Thymus (tissue), 11 donors: ENCODE measurements at regions not wholly inside any gene's neighbourhood (a gene's known extent, or its start where the extent isn't known, plus 50 kb on each side); places are given as distances from the start of the nearest gene placed in this dataset.
"Not testable (repeated sequence)": the region's sequence is repeated elsewhere in the genome, so short reads cannot be mapped to it uniquely, and the experiment has no call there.

Experiments
- DNase-seq, 9 donors: peaks; one replicate each; pipeline ENCODE4 v3.0.0-alpha.2; 2013; ENCODE audit warnings: low spot score in 9 of 9, low read depth in 6 of 9, missing footprints in 1 of 9
- H3K27ac ChIP-seq, 2 donors: one replicate each; pipeline ENCODE4 v1.5.1; 2013; ENCODE audit warnings: control low read depth in 1 of 2, low read depth in 1 of 2, low read length in 1 of 2, mild to moderate bottlenecking in 1 of 2, moderate library complexity in 1 of 2
- H3K27me3 ChIP-seq, 2 donors: one replicate each; pipeline ENCODE4 v1.5.1; 2013; ENCODE audit warnings: low read length in 1 of 2; ENCODE audit not compliant: control insufficient read depth in 2 of 2, insufficient read depth in 1 of 2
- H3K36me3 ChIP-seq, 2 donors: one replicate each; pipeline ENCODE4 v1.5.1; 2013; ENCODE audit warnings: low read length in 1 of 2, mild to moderate bottlenecking in 1 of 2, moderate library complexity in 1 of 2; ENCODE audit not compliant: control insufficient read depth in 2 of 2, insufficient read depth in 2 of 2
- H3K4me1 ChIP-seq, 2 donors: one replicate each; pipeline ENCODE4 v1.5.1; 2013; ENCODE audit warnings: low read length in 2 of 2; ENCODE audit not compliant: control insufficient read depth in 2 of 2, insufficient read depth in 2 of 2
- H3K4me3 ChIP-seq, 2 donors: one replicate each; pipeline ENCODE4 v1.5.1; 2013; ENCODE audit warnings: low read length in 2 of 2, control low read depth in 1 of 2, mild to moderate bottlenecking in 1 of 2
- H3K9me3 ChIP-seq, 2 donors: one replicate each; pipeline ENCODE4 v1.5.1; 2013; ENCODE audit warnings: low read length in 1 of 2, mild to moderate bottlenecking in 1 of 2; ENCODE audit not compliant: control insufficient read depth in 2 of 2, insufficient read depth in 1 of 2
- WGBS: extraction: QIAGEN DNeasy Blood & Tissue Kit; methylation state at CpG from one replicate; pipeline ENCODE4 v1.1.7; 2013; 5-methylcytosine and 5-hydroxymethylcytosine counted together
- donor health status: healthy.

DNA sequence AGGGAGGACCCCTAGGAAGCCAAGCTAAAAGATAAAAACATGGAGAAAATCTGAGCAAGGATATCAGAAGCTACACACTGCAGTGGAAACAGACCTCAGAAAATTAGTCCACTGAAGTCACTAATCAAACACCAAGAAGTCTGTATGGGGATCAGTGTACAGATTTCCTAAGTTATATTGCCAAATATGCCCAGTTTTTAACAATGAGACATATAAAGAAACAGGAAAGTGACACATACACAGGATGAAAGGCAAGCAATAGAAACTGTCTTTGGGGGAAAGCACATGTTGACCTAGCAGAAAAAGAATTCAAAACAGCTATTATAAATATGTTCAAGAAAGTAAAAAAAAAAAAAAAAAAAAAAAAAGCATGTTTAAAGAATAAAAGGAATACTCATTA, 153.7 kb downstream of the PPP4R3C start:
- no peaks in the 10 kb centered on the region for H3K27me3 ChIP-seq
- no peaks in the 10 kb centered on the region for H3K36me3 ChIP-seq
- DNase-seq = no peak

GRCh38 chrX:27307546-27307945, 155.6 kb downstream of the PPP4R3C start:
- Histone ChIP-seq H3K4me3 (no peak overlapping the region), H3K9me3 (no peaks in the 10 kb centered on the region), H3K27ac (no peak overlapping the region), H3K27me3 (no peaks in the 10 kb centered on the region), H3K4me1 (no peaks in the 10 kb centered on the region), H3K36me3 (no peaks in the 10 kb centered on the region)
- WGBS = 91% methylated on average over 1 of the region's 1 CpG
- DNase-seq = no peak

More for the DNA sequence above, 153.7 kb downstream of the PPP4R3C start:
- H3K4me3 ChIP-seq = no peak overlapping the region
- no peaks in the 10 kb centered on the region for H3K9me3 ChIP-seq
- H3K27ac ChIP-seq = no peak overlapping the region
- no peaks in the 10 kb centered on the region for H3K4me1 ChIP-seq

DNA sequence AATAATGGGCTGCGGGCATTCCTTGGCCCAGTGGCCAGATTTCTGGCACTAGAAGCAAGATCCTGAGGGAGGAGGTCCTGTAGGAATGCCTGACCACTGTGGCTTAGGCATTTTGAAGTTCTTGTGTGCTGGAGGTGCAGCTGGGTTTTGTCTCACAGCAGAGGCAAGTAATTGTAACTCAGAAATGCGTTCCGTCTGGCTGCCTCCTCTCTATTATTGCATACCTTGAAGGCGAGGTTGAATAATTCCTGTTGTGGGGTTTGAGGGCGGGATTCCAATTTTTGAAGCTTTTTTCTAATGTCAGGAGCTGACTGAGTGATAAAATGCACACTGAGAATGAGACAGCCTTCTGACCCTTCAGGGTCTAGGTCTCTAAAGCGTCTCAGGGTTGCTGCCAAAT, 170.6 kb downstream of the PPP4R3C start:
- not testable (repeated sequence) for H3K36me3 ChIP-seq, H3K9me3 ChIP-seq, H3K27me3 ChIP-seq, DNase-seq, H3K4me1 ChIP-seq, H3K4me3 ChIP-seq, H3K27ac ChIP-seq
- 75% methylated on average over 6 of the region's 6 CpGs for WGBS

GRCh38 chrX:27276751-27277150, 186.4 kb downstream of the PPP4R3C start:
- H3K27ac ChIP-seq = no peak overlapping the region
- no peaks in the 10 kb centered on the region for H3K4me1 ChIP-seq
- WGBS = 86% methylated on average over 5 of the region's 5 CpGs
- H3K27me3 ChIP-seq = no peaks in the 10 kb centered on the region
- DNase-seq = no peak
- no peaks in the 10 kb centered on the region for H3K36me3 ChIP-seq
- no peaks in the 10 kb centered on the region for H3K9me3 ChIP-seq
- H3K4me3 ChIP-seq = no peak overlapping the region

DNA sequence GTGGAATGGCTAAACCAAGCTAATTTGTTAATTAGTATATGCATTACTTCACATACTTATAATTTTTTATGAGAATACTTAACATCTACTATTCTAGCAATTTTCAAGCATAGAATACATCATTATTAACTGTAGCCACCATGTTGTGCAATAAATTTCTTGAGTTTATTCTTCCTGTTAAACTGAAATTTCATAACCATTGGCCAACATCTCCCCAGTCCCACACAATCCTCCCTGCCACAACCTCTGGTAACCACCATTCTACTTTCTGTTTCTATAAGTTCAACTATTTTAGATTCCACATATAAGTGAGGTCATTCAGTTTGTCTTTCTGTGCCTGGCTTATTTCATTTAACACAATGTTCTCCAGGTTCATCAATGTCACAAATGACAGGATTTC, 208.5 kb downstream of the PPP4R3C start:
- Histone ChIP-seq H3K4me1 (no peaks in the 10 kb centered on the region), H3K4me3 (no peak overlapping the region), H3K27me3 (no peaks in the 10 kb centered on the region), H3K27ac (no peak overlapping the region), H3K36me3 (no peaks in the 10 kb centered on the region), H3K9me3 (no peaks in the 10 kb centered on the region)
- no peak for DNase-seq

DNA sequence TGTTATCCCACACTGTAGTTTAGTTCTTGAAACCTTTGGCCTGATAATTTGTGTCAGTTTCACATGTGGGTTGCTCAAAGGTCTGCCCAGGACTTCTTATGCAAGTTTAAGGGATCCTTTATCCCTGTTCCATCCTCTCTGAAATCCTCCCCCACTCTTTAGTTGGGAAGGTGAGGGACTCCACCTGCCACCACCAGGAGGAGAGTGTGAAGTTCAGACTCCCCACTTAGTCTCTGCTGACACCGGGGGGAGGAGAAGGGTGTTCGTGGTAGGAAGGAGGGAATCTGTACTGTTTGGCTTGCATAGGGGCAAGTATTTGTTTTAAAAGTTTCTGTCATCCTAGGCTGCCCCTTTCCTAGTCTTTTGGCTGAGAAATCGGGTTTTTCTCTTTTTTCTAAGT, 211.8 kb downstream of the PPP4R3C start:
- DNase-seq = no peak
- Histone ChIP-seq H3K36me3 (no peaks in the 10 kb centered on the region), H3K4me3 (no peak overlapping the region), H3K27ac (no peak overlapping the region), H3K27me3 (no peaks in the 10 kb centered on the region), H3K9me3 (no peaks in the 10 kb centered on the region), H3K4me1 (no peaks in the 10 kb centered on the region)
- 67% methylated on average over 3 of the region's 3 CpGs for whole genome bisulfite sequencing

- Histone ChIP-seq H3K4me1 (no peaks in the 10 kb centered on the region), H3K4me3 (no peak overlapping the region), H3K36me3 (no peaks in the 10 kb centered on the region), H3K27me3 (no peaks in the 10 kb centered on the region), H3K27ac (no peak overlapping the region), H3K9me3 (peaks cover 0 to 7% of the 10 kb centered on the region in 2 donors)
- no peak for DNase-seq
- WGBS = 82% methylated on average over 1 of the region's 1 CpG
These were observed 220.6 kb downstream of the PPP4R3C start for GRCh38 chrX:27242581-27242980.

- H3K9me3 ChIP-seq = peaks cover 0 to 7% of the 10 kb centered on the region in 2 donors
- H3K4me3 ChIP-seq = no peak overlapping the region
- no peaks in the 10 kb centered on the region for H3K27me3 ChIP-seq
- no peak for DNase-seq
- H3K36me3 ChIP-seq = no peaks in the 10 kb centered on the region
- H3K4me1 ChIP-seq = no peaks in the 10 kb centered on the region
- H3K27ac ChIP-seq = no peak overlapping the region
These were observed 221.2 kb downstream of the PPP4R3C start for GRCh38 chrX:27241981-27242380.

DNA sequence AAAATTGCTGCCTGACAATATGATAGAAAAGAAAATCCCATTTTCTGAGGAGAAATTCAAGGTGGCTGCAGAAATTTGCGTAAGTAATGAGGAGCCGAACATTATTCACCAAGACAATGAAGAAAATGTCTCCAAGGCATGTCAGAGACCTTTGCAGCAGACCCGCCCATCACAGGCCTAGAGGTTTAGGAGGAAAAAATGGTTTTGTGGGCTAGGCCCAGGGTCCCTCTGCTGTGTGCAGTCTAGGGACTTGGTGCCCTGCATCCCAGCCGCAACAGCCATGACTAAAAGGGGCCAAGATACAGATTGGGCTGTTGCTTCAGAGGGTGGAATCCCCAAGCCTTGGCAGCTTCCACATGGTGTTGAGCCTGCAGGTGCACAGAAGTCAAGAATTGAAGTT, 223.1 kb downstream of the PPP4R3C start:
- 96% methylated on average over 4 of the region's 4 CpGs for WGBS
- not testable (repeated sequence) for H3K9me3 ChIP-seq, H3K36me3 ChIP-seq, H3K27me3 ChIP-seq, H3K4me3 ChIP-seq, H3K4me1 ChIP-seq, H3K27ac ChIP-seq, DNase-seq

DNA sequence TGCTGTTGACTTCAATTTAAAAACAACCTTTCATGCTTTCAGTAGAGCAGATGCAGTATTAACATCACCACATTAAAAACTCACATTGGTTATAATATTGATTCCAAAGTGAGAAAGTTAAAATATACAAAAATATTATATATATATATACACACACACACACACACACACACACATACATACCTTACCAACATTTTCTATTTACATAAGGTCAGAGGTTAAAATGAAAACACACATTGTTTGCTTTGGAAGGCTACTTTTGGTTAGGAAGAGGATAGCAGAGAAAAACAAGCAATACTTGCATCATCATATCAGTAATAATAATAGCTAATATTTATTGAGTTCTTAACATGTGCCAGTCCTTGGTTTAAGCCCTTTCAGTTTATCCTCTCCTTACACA, 226.5 kb downstream of the PPP4R3C start:
- no peak for DNase-seq
- H3K36me3 ChIP-seq = no peaks in the 10 kb centered on the region
- H3K4me3 ChIP-seq = no peak overlapping the region
- H3K27me3 ChIP-seq = no peaks in the 10 kb centered on the region
- H3K27ac ChIP-seq = no peak overlapping the region
- H3K4me1 ChIP-seq = no peaks in the 10 kb centered on the region
- peaks cover 0 to 7% of the 10 kb centered on the region in 2 donors for H3K9me3 ChIP-seq
